AG08395 (cell line): ENCODE measurements at regions not wholly inside any gene's neighbourhood (a gene's known extent, or its start where the extent isn't known, plus 50 kb on each side); places are given as distances from the start of the nearest gene placed in this dataset.

Experiments used
- DNase-seq: peaks from one replicate; pipeline ENCODE4 v3.0.0; 2012; ENCODE audit warnings: mixed read lengths, low spot score

GRCh38 chr11:95690100-95690499, 99.5 kb downstream of the FAM76B start:
- DNase-seq = no peak

- DNase-seq = no peak
Observed at GRCh38 chr11:95688501-95689222, 100.9 kb downstream of the FAM76B start.

GRCh38 chr11:95688015-95688414, 101.6 kb downstream of the FAM76B start:
- DNase-seq = no peak

GRCh38 chr11:95686265-95686664, 103.3 kb downstream of the FAM76B start:
- DNase-seq = no peak

- DNase-seq = no peak
Observed at GRCh38 chr11:95684701-95685100, 104.9 kb downstream of the FAM76B start.

GRCh38 chr11:95684170-95684569, 105.4 kb downstream of the FAM76B start:
- no peak for DNase-seq

- DNase-seq = peak; percentile 57
Observed at GRCh38 chr11:95682552-95682951, 107.0 kb downstream of the FAM76B start.

GRCh38 chr11:95680169-95680929, 109.2 kb downstream of the FAM76B start:
- DNase-seq = peak; percentile 79

GRCh38 chr11:95678988-95679387, 110.6 kb downstream of the FAM76B start:
- no peak for DNase-seq

GRCh38 chr11:95676308-95676707, 113.3 kb downstream of the FAM76B start:
- DNase-seq = no peak

GRCh38 chr11:95675585-95675984, 114.0 kb downstream of the FAM76B start:
- no peak for DNase-seq

- DNase-seq = no peak
Observed at GRCh38 chr11:95674657-95675358, 114.8 kb downstream of the FAM76B start.

GRCh38 chr11:95671768-95672167, 117.8 kb downstream of the FAM76B start:
- peak; percentile 17 for DNase-seq

- no peak for DNase-seq
Observed at GRCh38 chr11:95668131-95668530, 121.5 kb downstream of the FAM76B start.

GRCh38 chr11:95661162-95661561, 128.4 kb downstream of the FAM76B start:
- no peak for DNase-seq

- no peak for DNase-seq
Observed at GRCh38 chr11:95660038-95660437, 129.5 kb downstream of the FAM76B start.

GRCh38 chr11:95659088-95659487, 130.5 kb downstream of the FAM76B start:
- DNase-seq = peak; percentile 37

- no peak for DNase-seq
Observed at GRCh38 chr11:95655536-95655935, 134.0 kb downstream of the FAM76B start.

GRCh38 chr11:95653680-95654079, 135.9 kb downstream of the FAM76B start:
- no peak for DNase-seq

- no peak for DNase-seq
Observed at GRCh38 chr11:95653099-95653498, 136.5 kb downstream of the FAM76B start.

- no peak for DNase-seq
Observed at GRCh38 chr11:95652002-95652472, 137.5 kb downstream of the FAM76B start.

GRCh38 chr11:95650276-95650675, 139.3 kb downstream of the FAM76B start:
- DNase-seq = no peak

GRCh38 chr11:95647871-95648270, 141.7 kb downstream of the FAM76B start:
- no peak for DNase-seq
